HCT116 (cell line): ENCODE measurements at regions not wholly inside any gene's neighbourhood (a gene's known extent, or its start where the extent isn't known, plus 50 kb on each side); places are given as distances from the start of the nearest gene placed in this dataset.

ENCODE experiments used
- ATAC-seq: fragments of 200-7000 bp; cut with Tn5 transposase; 2 replicates; pipeline ENCODE4 v1.9.1; 2020; ENCODE audit warnings: mild to moderate bottlenecking, moderate library complexity
- BruUV-seq: library from RNA; stranded (reverse); fragments of 400-500 nt; replicated peaks from 2 replicates; lab custom pipeline; 2021; lab: Mats Ljungman, UMichigan
- CTCF ChIA-PET: fragments of 300-600 bp; sonication (Branson Sonifier 250); formaldehyde crosslinking; loops from one replicate; lab custom pipeline; 2021; ENCODE audit warnings: antibody characterized with exemption; lab: Charles Lee
- POLR2A ChIA-PET: fragments of 300-600, 350-600 bp; sonication (Branson Sonifier 250); formaldehyde crosslinking; loops from one replicate; lab custom pipeline; 2021; ENCODE audit warnings: antibody characterized with exemption; lab: Charles Lee
- RAD21 ChIA-PET, 2 experiments: fragments of 300-600 bp; sonication (Branson Sonifier 250); formaldehyde crosslinking; loops; one replicate each; lab custom pipeline; 2023; ENCODE audit warnings: low total read pairs in 2 of 2; ENCODE audit not compliant: uncharacterized antibody in 2 of 2, unreplicated experiment in 2 of 2, low non-redundant PET in 1 of 2; lab: Charles Lee
- DNase-seq: peaks from one replicate; pipeline ENCODE4 v3.0.0-alpha.2; 2010; ENCODE audit warnings: low read depth, low spot score
- H2AFZ ChIP-seq: fragments of 200-600 bp; shearing (Covaris generic), sonication (generic); 2 replicates; pipeline ENCODE4 v1.6.1; 2017; ENCODE audit warnings: low read depth, mixed run types, mixed read lengths, antibody characterized with exemption, low read length; ENCODE audit not compliant: poor library complexity, severe bottlenecking
- H3K27ac ChIP-seq: 2 replicates; pipeline ENCODE4 v1.5.1; 2012; ENCODE audit warnings: low read depth, low read length
- H3K27me3 ChIP-seq: fragments of 200-600 bp; sonication (generic); 2 replicates; pipeline ENCODE4 v1.6.1; 2016; ENCODE audit warnings: mixed run types, low read length, mixed read lengths; ENCODE audit not compliant: insufficient read depth
- H3K36me3 ChIP-seq, 2 experiments: fragments of 200-500 bp in 1 of 2; fragments of 200-600 bp in 1 of 2; sonication (Bioruptor generic) in 1 of 2; sonication (generic) in 1 of 2; 2 replicates each; pipeline versions ENCODE4 v1.5.1 to v1.6.1; 2014 to 2016; ENCODE audit warnings: low read length in 2 of 2, inconsistent platforms in 1 of 2, mixed read lengths in 1 of 2, mixed run types in 1 of 2; ENCODE audit not compliant: insufficient read depth in 2 of 2, control insufficient read depth in 1 of 2
- H3K4me1 ChIP-seq, 2 experiments: fragments of 200-600 bp in 1 of 2; sonication (generic) in 1 of 2; 2 replicates each; pipeline versions ENCODE4 v1.5.1 to v1.6.1; 2012 to 2017; ENCODE audit warnings: low read length in 2 of 2, inconsistent platforms in 1 of 2, mild to moderate bottlenecking in 1 of 2, mixed read lengths in 1 of 2, mixed run types in 1 of 2, moderate library complexity in 1 of 2; ENCODE audit not compliant: insufficient read depth in 2 of 2, control insufficient read depth in 1 of 2
- H3K4me2 ChIP-seq: fragments of 200-600 bp; sonication (generic); 2 replicates; pipeline ENCODE4 v1.6.1; 2017; ENCODE audit warnings: mixed run types, low read length, mixed read lengths
- H3K4me3 ChIP-seq, 2 experiments: fragments of 200-600 bp in 1 of 2; sonication (generic) in 1 of 2; replicated peaks in 1 of 2; 2 replicates each; pipeline ENCODE4 v1.5.1; 2011 to 2016; ENCODE audit warnings: low read length in 2 of 2, control low read depth in 1 of 2, low read depth in 1 of 2, mild to moderate bottlenecking in 1 of 2, mixed read lengths in 1 of 2, mixed run types in 1 of 2
- H3K79me2 ChIP-seq: fragments of 200-600 bp; sonication (generic); 2 replicates; pipeline ENCODE4 v1.6.1; 2017; ENCODE audit warnings: mild to moderate bottlenecking, mixed run types, low read length, moderate library complexity, mixed read lengths; ENCODE audit not compliant: insufficient read depth
- H3K9ac ChIP-seq: fragments of 200-600 bp; sonication (generic); 2 replicates; pipeline ENCODE4 v1.6.1; 2016; ENCODE audit warnings: low read length, mixed read lengths
- H3K9me2 ChIP-seq: fragments of 200-600 bp; sonication (generic), shearing (Covaris generic); 2 replicates; pipeline ENCODE4 v1.6.1; 2017; ENCODE audit warnings: mixed run types, mild to moderate bottlenecking, moderate library complexity; ENCODE audit not compliant: insufficient read depth
- H3K9me3 ChIP-seq, 2 experiments: fragments of 200-500 bp in 1 of 2; fragments of 200-600 bp in 1 of 2; sonication (Bioruptor generic) in 1 of 2; sonication (generic) in 1 of 2; 2 replicates each; pipeline ENCODE4 v1.6.1; 2014 to 2017; ENCODE audit warnings: low read length in 2 of 2, mixed read lengths in 2 of 2, inconsistent platforms in 1 of 2, low read depth in 1 of 2, mild to moderate bottlenecking in 1 of 2, mixed run types in 1 of 2, moderate library complexity in 1 of 2; ENCODE audit not compliant: control insufficient read depth in 1 of 2, insufficient read depth in 1 of 2
- H4K20me1 ChIP-seq: fragments of 200-600 bp; sonication (generic), shearing (Covaris generic); 2 replicates; pipeline ENCODE4 v1.6.1; 2017; ENCODE audit warnings: mixed run types, mild to moderate bottlenecking, moderate library complexity; ENCODE audit not compliant: insufficient read depth
- CBX3 ChIP-seq: IDR thresholded peaks from 2 replicates; pipeline ENCODE4 v1.6.1; 2012; ENCODE audit warnings: low read depth
- EZH2 ChIP-seq: fragments of 200-600 bp; sonication (generic); IDR thresholded peaks from 2 replicates; pipeline ENCODE4 v1.6.1; 2017; ENCODE audit warnings: antibody characterized with exemption, mixed run types
- EZH2phosphoT487 ChIP-seq: fragments of 200-600 bp; IDR thresholded peaks from 2 replicates; pipeline ENCODE4 v1.6.1; 2018; ENCODE audit warnings: antibody characterized with exemption, borderline replicate concordance
- FOSL1 ChIP-seq: IDR thresholded peaks from 2 replicates; pipeline ENCODE4 v1.6.1; 2012; ENCODE audit warnings: low read depth
- POLR2A ChIP-seq: IDR thresholded peaks from 2 replicates; pipeline ENCODE4 v1.7.0; 2011; ENCODE audit warnings: borderline replicate concordance; ENCODE audit not compliant: insufficient read depth, insufficient read length; ENCODE audit errors: extremely low read depth
- POLR2AphosphoS5 ChIP-seq: IDR thresholded peaks from 2 replicates; pipeline ENCODE4 v1.6.1; 2011; ENCODE audit warnings: mild to moderate bottlenecking, low read depth, low read length, moderate library complexity
- RAD21 ChIP-seq: IDR thresholded peaks from 2 replicates; pipeline ENCODE4 v1.6.1; 2012; ENCODE audit warnings: low read depth, mild to moderate bottlenecking
- SIN3A ChIP-seq: IDR thresholded peaks from 2 replicates; pipeline ENCODE4 v1.6.1; 2012; ENCODE audit warnings: low read depth
- SP1 ChIP-seq: IDR thresholded peaks from 2 replicates; pipeline ENCODE4 v1.6.1; 2012; ENCODE audit warnings: low read depth
- SRF ChIP-seq: IDR thresholded peaks from 2 replicates; pipeline ENCODE4 v1.6.1; 2012; ENCODE audit warnings: low read depth
- TCF7L2 ChIP-seq: IDR thresholded peaks from 2 replicates; pipeline ENCODE4 v1.7.0; 2011; ENCODE audit warnings: borderline replicate concordance, inconsistent platforms; ENCODE audit not compliant: insufficient read depth, insufficient read length; ENCODE audit errors: extremely low read depth
- YY1 ChIP-seq: IDR thresholded peaks from 2 replicates; pipeline ENCODE4 v1.6.1; 2011; ENCODE audit warnings: low read length, low read depth, moderate library complexity, mild to moderate bottlenecking; ENCODE audit not compliant: insufficient replicate concordance; ENCODE audit errors: extremely low read depth
- ZFX ChIP-seq: fragments of 450-650 bp; IDR thresholded peaks from 2 replicates; pipeline ENCODE4 v1.6.1; 2017
- ZNF274 ChIP-seq: fragments of 200-500 bp; sonication (Bioruptor generic); IDR thresholded peaks from 2 replicates; pipeline ENCODE4 v1.6.1; 2014; ENCODE audit warnings: mild to moderate bottlenecking, low read depth, low read length, inconsistent platforms
- intact Hi-C: fragments of 100-400 bp; cut with micrococcal nuclease; formaldehyde crosslinking; loops from 2 replicates; pipeline ENCODE4 v1.10.0; 2022
- TF ChIP-seq, protein P1 (sequence below), 3 experiments: fragments of 200-600 bp in 1 of 3; sonication (generic) in 1 of 3; IDR thresholded peaks in 2 of 3; conservative IDR thresholded peaks in 1 of 3; 2 replicates each; pipeline ENCODE4 v1.5.1; 2012 to 2017; ENCODE audit warnings: low read depth in 2 of 3, low read length in 2 of 3, antibody characterized with exemption in 1 of 3, borderline replicate concordance in 1 of 3, control low read depth in 1 of 3, mild to moderate bottlenecking in 1 of 3, mixed read lengths in 1 of 3, mixed run types in 1 of 3, moderate library complexity in 1 of 3; ENCODE audit not compliant: insufficient read depth in 1 of 3
- TF ChIP-seq, protein P2 (sequence below): IDR thresholded peaks from 2 replicates; pipeline ENCODE4 v1.6.1; 2012
- TF ChIP-seq, protein P3 (sequence below): IDR thresholded peaks from 2 replicates; pipeline ENCODE4 v1.6.1; 2012; ENCODE audit warnings: low read depth
- TF ChIP-seq, protein P4 (sequence below): IDR thresholded peaks from 2 replicates; pipeline ENCODE4 v1.6.1; 2012

DNA sequence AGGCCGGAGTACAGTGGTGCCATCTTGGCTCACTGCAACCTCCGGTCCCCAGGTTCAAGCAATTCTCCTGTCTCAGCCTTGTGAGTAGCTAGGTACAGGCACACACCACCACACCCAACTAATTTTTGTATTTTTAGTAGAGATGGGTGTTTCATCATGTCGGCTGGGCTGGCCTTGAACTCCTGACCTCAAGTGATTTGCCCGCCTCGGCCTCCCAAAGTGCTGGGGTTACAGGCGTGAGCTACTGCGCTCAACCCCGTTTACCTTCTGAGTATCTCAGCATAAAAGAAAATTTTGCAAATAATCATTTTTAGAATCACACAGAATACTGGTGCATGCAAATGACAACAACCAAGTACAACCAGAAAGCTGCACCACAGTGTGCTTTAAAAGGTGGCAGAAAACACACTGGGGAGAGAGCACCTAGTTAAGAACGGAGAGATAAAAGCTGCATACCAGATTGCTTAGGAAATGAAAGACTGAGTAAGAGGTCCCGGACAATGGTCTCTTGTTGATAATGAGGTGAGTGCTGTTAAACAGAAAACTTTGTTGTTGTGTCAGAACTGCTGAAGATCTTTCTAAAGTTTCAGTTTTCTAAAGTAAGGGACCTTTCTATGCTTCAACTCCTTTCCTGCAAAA, 189.6 kb downstream of the ACTR3 start:
- intact Hi-C loops: no loop called here
- no peak overlapping the region for H3K27ac ChIP-seq
- TF ChIP-seq FOSL1 (no peak), ZNF274 (no peak), CBX3 (no peak), POLR2AphosphoS5 (no peak), POLR2A (no peak), SIN3A (no peak), EZH2 (no peak), SP1 (no peak), YY1 (no peak), EZH2phosphoT487 (no peak), RAD21 (no peak), ZFX (no peak), TCF7L2 (no peak), SRF (no peak)
- TF ChIP-seq, protein P1, sequence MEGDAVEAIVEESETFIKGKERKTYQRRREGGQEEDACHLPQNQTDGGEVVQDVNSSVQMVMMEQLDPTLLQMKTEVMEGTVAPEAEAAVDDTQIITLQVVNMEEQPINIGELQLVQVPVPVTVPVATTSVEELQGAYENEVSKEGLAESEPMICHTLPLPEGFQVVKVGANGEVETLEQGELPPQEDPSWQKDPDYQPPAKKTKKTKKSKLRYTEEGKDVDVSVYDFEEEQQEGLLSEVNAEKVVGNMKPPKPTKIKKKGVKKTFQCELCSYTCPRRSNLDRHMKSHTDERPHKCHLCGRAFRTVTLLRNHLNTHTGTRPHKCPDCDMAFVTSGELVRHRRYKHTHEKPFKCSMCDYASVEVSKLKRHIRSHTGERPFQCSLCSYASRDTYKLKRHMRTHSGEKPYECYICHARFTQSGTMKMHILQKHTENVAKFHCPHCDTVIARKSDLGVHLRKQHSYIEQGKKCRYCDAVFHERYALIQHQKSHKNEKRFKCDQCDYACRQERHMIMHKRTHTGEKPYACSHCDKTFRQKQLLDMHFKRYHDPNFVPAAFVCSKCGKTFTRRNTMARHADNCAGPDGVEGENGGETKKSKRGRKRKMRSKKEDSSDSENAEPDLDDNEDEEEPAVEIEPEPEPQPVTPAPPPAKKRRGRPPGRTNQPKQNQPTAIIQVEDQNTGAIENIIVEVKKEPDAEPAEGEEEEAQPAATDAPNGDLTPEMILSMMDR (IDR thresholded peaks at IDR 0.05 in 2 of 3, conservative IDR thresholded peaks at IDR 0.05 in 1 of 3; ENCODE audit: borderline replicate concordance in 1 of 3, insufficient read depth in 1 of 3, low read depth in 2 of 3, low read length in 2 of 3): no peak
- TF ChIP-seq, protein P2, sequence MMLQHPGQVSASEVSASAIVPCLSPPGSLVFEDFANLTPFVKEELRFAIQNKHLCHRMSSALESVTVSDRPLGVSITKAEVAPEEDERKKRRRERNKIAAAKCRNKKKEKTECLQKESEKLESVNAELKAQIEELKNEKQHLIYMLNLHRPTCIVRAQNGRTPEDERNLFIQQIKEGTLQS: no peak
- TF ChIP-seq, protein P3, sequence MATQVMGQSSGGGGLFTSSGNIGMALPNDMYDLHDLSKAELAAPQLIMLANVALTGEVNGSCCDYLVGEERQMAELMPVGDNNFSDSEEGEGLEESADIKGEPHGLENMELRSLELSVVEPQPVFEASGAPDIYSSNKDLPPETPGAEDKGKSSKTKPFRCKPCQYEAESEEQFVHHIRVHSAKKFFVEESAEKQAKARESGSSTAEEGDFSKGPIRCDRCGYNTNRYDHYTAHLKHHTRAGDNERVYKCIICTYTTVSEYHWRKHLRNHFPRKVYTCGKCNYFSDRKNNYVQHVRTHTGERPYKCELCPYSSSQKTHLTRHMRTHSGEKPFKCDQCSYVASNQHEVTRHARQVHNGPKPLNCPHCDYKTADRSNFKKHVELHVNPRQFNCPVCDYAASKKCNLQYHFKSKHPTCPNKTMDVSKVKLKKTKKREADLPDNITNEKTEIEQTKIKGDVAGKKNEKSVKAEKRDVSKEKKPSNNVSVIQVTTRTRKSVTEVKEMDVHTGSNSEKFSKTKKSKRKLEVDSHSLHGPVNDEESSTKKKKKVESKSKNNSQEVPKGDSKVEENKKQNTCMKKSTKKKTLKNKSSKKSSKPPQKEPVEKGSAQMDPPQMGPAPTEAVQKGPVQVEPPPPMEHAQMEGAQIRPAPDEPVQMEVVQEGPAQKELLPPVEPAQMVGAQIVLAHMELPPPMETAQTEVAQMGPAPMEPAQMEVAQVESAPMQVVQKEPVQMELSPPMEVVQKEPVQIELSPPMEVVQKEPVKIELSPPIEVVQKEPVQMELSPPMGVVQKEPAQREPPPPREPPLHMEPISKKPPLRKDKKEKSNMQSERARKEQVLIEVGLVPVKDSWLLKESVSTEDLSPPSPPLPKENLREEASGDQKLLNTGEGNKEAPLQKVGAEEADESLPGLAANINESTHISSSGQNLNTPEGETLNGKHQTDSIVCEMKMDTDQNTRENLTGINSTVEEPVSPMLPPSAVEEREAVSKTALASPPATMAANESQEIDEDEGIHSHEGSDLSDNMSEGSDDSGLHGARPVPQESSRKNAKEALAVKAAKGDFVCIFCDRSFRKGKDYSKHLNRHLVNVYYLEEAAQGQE: no peak
- TF ChIP-seq, protein P4, sequence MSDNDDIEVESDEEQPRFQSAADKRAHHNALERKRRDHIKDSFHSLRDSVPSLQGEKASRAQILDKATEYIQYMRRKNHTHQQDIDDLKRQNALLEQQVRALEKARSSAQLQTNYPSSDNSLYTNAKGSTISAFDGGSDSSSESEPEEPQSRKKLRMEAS: no peak
- ChIA-PET POLR2A (no interaction called here), RAD21 (no interaction called here), CTCF (no interaction called here)
- no TSS peak for BruUV-seq
- H3K4me3 ChIP-seq: no peak overlapping the region
- DNase-seq (no peak), ATAC-seq (no peak)
- no peaks in the 10 kb centered on the region for H3K4me1 ChIP-seq
- H3K36me3 ChIP-seq: no peaks in the 10 kb centered on the region
- no peak overlapping the region for H3K4me2 ChIP-seq
- H3K79me2 ChIP-seq: no peaks in the 10 kb centered on the region
- H2AFZ ChIP-seq: no peak overlapping the region
- H3K27me3 ChIP-seq: no peaks in the 10 kb centered on the region
- H3K9me2 ChIP-seq: no peaks in the 10 kb centered on the region
- no peaks in the 10 kb centered on the region for H3K9me3 ChIP-seq
- H4K20me1 ChIP-seq: no peaks in the 10 kb centered on the region
- H3K9ac ChIP-seq: no peak overlapping the region
